SKM-1 treated with dmso at 0.1 percent for 144 hours (cell line): ENCODE measurements at regions not wholly inside any gene's neighbourhood (a gene's known extent, or its start where the extent isn't known, plus 50 kb on each side); places are given as distances from the start of the nearest gene placed in this dataset.
"Not testable (repeated sequence)": the region's sequence is repeated elsewhere in the genome, so short reads cannot be mapped to it uniquely, and the experiment has no call there.

Source experiments
- DNase-seq: peaks from one replicate; lab custom pipeline; 2025; ENCODE audit not compliant: unreplicated experiment; lab: John Stamatoyannopoulos, UW

DNA sequence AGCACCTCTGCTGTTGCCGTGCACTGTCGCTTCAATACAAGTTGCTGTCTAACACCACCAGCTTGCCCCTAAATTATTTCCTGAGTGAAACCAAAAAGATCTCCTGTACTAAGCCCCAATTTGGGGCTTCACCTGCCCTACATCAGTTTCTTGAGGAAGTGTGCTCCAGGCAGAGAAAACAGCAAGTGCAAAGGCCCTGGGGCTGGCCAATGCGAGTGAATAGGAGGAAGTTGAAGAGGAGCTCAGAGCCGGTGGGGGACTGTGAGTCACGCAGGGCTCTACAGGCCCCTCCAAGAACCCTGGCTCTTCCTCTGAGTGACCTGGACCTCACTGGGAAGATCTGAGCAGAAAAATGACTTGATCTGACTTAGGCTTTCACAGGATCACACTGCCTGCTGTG, 117.2 kb downstream of the IPO8 start:
- DNase-seq = no peak

- DNase-seq = no peak
These were observed 122.5 kb downstream of the IPO8 start for GRCh38 chr12:30573145-30573544.

GRCh38 chr12:30570211-30570890, 125.3 kb downstream of the IPO8 start:
- DNase-seq = no peak

GRCh38 chr12:30569426-30569825, 126.2 kb downstream of the IPO8 start:
- no peak for DNase-seq

DNA sequence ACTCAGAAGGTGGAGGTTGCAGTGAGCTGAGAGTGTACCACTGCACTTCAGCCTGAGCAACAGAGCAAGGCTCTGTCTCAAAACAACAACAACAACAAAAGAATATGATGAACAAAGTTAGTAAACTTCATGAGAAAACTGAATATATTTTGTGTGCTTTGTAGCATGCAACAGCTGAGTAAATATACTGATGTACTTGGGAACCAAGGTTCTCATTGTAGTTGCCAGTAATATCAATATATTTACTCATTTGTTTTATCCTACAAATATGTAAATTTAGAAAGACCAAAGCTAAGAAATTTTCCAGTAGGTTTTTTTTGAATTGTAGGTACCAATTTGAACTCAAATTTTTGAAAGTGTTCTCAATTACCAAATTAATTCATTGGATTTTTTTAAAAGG, 127.2 kb downstream of the IPO8 start:
- no peak for DNase-seq

DNA sequence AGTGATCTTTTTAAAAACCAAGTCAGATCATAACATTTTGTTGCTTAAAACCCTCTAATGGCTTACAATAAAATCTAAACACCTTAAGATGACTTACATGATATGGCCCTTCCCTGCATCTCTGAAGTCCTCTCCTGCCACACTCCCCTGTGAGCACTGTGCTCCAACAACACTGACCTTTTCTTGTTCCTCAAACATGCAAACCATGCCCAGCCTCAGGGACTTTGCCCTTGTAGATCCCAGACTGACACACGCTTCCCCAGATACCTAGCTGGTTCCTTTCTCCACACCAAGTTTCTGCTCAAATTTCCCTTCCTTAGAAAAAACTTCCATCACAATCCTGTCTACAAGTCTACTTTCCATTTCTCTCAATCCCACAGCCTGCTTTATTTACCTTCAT, 128.6 kb downstream of the IPO8 start:
- no peak for DNase-seq

DNA sequence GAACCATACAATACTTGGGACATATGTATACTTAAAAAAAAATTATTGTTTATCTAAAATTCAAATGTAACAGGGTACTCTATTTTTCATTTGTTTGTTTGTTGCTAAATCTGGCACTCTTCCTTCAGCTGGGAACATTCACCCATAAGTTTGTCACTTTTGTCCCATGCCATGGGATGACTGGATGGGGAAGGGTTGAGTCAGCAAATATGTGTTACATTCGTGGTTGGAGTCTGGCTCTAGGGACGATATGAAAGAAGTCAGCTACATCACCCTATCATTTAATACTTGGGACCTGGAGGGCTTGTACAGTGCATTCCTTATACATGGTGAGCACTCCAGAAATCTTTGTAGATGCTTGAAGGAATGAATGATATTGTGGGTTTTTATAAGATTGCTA, 131.3 kb downstream of the IPO8 start:
- DNase-seq = no peak

GRCh38 chr12:30548203-30548602, 147.5 kb downstream of the IPO8 start:
- DNase-seq = no peak

GRCh38 chr12:30546121-30546520, 149.5 kb downstream of the IPO8 start:
- no peak for DNase-seq

DNA sequence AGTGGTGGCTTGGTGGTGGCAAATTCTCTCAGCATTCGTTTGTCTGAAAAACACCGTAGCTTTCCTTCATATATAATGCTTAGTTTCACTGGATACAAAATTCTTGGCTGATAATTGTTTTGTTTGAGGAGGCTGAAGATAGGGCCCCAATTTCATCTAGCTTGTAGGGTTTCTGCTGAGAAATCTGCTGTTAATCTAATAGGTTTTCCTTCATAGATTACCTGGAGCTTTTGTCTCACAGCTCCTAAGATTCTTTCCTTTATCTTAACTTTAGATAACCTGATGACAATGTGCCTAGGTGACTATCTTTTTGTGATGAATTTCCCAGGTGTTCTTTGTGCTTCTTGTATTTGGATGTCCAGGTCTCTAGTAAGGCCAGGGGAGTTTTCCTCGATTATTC, 151.0 kb downstream of the IPO8 start:
- not testable (repeated sequence) for DNase-seq

GRCh38 chr12:30537228-30537627, 158.4 kb downstream of the IPO8 start:
- no peak for DNase-seq

GRCh38 chr12:30533558-30534265, 162.0 kb downstream of the IPO8 start:
- no peak for DNase-seq

DNA sequence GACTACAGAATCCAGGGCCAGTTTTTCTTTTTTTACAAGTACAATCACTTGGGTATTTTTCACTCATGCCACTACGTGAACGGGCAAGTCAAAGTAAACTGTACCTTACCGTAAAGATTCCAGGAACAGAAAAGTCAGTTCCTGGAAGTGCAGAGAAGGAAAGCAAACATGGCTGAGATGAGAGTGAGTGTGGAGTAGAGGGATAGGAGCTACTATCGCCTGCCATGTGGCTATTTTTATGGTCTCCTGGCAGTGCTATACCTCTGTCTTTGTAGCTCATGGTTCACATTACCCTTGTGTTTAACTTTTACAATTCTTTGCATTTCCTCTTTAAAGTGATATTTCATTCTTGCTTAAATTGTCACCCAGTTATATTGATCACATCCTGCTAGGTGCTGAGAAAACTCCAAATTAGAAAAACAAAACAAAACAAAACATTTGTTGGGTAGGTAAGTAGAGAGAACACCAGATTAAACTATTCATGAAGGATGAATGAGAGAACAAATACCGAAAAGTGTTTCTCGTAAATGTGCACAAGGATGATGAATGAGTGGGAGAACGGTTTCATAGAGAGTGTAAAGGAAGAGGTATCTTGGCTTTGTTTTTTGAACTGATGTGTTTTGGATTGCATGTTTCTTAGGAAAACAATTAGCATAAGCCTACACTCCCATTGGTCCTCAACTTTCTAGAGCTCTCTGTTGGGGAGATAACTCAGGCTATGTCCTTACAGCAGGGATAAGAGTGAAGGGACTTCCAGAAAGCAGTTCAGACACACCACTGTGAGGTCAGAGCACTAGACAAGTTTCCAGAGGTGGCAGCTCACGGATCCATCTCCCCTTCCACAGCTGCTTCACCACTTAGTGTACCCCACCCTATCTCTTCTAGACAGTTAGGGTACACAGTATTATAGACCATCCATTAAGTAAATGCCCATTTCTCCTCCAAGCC, 163.7 kb downstream of the IPO8 start:
- DNase-seq = no peak

- no peak for DNase-seq
These were observed 166.0 kb downstream of the IPO8 start for GRCh38 chr12:30529489-30530269.

DNA sequence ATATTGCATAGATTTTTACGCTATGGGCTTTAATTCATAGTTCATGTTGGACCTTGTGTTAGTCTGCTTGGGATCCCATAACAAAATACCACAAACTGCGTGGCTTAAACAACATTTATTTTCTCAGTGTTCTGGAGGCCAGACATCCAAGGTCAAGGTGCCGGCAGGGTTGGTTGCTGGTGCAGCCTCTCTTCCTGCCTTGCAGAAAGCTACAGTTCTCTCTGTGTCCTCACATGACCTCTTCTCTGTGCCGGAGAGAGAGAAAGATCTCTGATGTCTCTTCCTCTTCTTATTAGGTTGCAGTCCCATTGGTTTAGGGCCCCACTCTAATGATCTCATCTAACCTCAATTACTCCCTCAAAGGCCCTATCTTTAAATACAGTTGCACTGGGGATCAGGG, 170.5 kb downstream of the IPO8 start:
- peak; percentile 13 for DNase-seq

DNA sequence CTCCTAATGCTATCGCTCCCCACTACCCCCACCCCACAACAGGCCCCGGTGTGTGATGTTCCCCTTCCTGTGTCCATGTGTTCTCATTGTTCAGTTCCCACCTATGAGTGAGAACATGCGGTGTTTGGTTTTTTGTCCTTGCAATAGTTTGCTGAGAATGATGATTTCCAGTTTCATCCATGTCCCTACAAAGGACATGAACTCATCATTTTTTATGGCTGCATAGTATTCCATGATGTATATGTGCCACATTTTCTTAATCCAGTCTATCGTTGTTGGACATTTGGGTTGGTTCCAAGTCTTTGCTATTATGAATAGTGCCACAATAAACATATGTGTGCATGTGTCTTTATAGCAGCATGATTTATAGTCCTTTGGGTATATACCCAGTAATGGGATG, 175.4 kb downstream of the IPO8 start:
- DNase-seq = not testable (repeated sequence)

DNA sequence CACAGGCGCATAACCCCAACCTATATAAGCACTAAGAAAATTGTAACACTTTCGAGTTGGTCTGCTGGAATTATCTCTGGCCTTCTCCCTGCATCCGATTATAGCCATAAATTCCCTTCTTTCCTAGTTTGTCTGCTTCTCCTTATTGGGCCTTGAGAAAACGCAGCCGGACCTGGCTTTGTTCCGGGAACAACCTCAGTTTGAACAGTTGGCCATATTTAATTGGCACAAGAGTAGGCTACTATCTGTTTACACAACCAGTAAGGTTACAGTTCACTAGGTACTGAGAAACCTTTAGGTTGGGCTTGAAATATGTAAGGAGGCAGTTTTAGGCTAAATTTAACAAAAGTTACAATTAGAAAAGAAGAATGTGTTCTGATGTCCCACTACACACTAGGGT, 176.1 kb downstream of the IPO8 start:
- DNase-seq = no peak

DNA sequence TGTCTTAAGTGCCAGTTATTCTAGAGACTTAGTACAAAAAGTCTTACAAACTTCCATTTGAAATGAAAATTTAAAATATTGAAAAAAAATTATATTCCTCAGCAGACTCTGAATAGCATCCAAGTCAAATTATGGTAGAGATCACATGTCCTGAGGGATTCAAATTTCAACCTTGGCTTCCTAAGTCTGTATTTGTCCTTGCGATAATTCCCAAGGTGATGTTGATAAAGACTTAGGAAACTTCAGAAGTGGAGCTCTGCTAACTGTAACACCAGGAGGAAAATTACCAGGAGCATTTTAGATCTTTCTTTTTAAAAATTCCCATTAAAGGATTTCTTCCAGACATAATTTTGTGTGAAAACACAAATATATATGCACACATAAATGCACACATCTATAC, 178.3 kb downstream of the IPO8 start:
- no peak for DNase-seq

DNA sequence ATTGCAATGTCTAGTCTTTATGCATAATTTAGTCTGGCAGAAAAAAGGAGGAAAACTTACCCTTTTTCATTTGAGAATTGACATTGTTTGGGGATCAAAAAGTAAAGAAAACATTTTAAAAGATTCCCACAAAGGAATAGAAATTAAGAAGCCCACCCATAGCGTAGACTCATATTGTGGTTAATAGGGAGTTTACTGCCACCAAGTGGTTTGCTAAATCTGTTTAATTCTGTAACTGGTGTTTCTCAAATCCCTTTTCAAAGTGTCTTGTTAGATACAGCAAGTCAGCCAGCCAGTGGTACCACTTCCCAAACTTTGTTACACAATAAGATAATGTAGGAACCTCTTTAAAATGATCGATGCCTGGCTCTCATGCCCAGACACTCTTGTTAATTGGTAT, 180.3 kb downstream of the IPO8 start:
- DNase-seq = no peak

GRCh38 chr12:30514666-30515065, 181.0 kb downstream of the IPO8 start:
- no peak for DNase-seq
